NCI-H2227 treated with DMSO at 0.1 percent for 48 hours (cell line): ENCODE measurements at regions not wholly inside any gene's neighbourhood (a gene's known extent, or its start where the extent isn't known, plus 50 kb on each side); places are given as distances from the start of the nearest gene placed in this dataset.

Source experiments
- DNase-seq: peaks from one replicate; lab custom pipeline; 2025; lab: John Stamatoyannopoulos, UW

DNA sequence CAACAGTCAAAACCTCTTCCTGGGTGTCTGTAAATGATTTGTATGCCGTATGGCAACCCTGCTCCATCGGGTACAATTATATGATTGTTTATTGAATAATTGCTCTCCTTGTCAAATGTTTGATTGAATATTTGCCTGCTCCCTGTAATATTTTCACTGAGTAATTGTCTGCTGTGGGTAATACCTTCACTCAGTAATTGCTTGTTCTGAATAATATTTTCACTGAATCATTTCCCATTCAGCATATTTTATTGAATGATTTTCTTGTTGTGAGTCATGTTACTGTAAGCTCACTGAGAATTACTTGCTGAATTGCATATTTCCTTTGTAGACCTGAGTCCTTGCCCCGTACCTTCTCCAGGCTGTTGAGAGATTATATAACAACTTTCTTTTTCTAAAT is 535.2 kb downstream of the METTL4 start:
- no peak for DNase-seq

DNA sequence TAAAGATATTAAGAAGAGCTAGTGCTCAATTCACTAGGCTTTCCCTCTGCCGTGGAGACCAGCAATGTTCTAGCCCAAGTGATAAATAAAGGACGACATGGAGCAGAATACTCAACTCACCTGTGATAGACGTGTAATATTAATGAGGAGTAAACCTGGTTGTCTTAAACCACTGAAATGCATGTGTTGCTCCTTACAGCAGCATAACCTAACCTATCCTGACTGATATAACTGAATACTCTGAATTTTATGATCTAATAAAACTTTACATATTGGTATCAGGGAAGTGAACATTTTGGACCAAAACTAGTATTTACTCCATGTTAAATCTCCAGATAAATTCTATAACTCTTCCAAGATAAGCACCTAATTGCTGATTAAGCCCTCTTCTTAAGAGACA is 531.0 kb downstream of the METTL4 start:
- no peak for DNase-seq

DNA sequence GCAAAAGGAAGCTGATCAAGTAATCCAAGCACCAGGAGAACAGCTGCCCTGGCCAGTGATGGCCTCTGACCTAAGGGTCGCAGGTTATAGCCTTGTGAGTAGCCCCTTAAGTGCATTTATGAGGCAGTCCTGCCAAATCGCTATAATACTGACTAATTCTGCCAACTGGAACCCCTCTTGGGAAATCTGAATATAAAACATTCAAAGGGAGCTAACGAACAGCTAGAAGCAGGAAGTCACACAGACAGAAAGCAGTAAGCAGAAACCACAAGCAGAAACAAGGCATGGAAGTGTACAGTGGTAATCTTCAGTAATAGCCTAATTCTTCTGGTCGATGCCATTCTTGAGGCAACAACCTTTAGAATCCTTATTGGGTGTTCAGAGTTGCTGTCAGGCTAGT is 521.3 kb downstream of the METTL4 start:
- no peak for DNase-seq

DNA sequence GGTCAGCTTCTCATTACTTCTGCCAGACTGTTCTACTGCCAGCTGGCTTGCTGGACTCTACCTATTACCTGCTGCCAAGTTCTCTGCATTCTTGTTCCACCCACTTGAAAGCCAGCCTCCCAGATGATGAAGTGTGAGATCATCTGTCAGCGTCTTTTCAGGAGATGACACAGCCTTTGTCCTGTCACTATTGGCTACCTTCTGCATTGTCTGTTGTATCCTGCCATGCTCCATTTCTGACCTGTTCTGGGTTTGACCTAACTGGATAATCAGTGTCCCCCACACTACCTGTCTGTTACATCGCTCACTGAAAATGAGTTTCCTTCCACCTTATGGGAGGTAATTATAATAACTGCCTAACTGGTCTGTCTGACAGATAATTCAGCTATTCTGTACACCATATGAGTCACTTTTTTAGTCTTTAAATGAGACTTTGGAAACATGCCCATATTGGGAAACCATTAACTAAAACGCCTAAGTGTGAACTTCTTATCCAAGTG is 520.6 kb downstream of the METTL4 start:
- no peak for DNase-seq

DNA sequence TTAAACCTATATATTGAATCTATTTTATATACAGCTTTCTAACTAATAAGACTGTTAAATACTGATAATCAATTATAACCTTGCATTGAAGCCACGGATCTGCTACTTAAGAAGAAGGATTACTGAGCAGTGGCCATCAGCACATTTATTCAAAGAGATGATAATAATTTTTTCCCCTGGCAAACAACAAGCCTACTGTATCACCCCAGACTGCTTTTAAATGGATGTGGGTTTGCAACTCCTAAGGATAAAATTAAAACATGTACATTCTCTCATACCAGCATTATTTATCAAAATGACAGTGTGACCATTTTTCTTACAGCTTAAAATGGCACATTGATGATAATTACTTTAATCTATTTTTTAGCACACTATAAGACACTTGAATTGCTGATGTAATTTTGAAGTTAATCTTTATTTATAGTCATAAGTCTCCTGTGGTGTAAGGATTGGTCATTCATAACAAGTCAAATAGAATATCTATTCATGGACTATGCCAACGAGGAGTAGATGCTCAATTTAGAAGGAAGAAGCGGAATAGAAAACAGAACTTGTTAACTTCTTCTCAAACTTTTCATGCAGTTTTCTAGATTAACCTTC is 517.7 kb downstream of the METTL4 start:
- DNase-seq = no peak

DNA sequence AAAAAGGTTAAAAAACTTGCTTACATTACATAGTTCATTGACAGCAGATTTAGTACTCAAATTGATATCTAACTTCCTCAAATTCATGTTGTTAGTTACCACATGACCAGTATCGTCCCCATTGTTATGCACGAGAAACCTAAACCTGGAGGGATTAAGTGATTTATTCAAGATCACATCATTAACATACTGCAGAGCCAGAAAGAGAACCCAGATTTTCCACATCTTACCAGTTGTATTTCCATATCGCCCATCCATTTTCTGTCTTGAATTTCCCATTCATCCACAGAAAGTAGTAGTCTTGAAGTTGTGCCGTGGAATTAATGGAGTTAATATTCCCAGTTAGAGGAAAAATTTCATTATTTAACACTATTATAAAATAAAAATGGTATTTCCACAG is 512.0 kb downstream of the METTL4 start:
- DNase-seq = no peak

DNA sequence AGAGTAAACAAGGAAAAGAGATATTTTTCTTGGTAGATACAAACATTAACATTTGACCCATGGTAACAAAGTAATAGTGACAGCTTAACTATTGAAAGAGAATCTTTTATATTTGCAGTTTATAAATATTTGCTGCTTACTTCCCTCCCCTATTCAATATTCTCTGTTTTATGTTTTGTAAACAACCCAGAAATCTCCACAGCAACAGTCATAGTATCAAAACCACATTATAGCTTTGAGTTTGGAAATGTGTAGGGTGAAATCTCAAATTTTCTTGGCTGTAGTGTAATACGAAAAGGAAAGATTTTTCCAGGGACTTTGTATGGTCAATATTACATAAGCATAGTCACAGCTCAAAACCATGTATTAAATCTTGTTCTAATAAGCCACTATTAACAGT is 511.2 kb downstream of the METTL4 start:
- no peak for DNase-seq

DNA sequence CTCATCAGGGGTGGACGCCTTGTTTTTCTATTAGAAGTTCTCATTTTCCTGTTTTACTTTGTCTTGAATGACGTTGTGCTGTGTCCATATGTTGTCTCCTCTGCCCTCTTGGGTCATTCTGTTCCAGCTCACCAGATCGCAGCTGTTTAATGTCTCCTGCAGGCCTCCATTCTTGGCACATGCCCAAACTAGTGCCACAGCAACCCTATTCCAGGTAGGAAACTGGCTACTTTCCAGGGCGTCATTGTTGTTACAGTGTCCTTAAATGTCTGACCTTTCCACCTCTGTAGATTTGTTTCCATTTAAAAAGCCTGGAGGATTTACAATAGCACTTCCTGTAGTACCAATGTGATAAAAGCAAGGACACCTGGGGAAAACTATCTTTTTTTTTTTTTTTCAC is 500.7 kb downstream of the METTL4 start:
- DNase-seq = no peak

DNA sequence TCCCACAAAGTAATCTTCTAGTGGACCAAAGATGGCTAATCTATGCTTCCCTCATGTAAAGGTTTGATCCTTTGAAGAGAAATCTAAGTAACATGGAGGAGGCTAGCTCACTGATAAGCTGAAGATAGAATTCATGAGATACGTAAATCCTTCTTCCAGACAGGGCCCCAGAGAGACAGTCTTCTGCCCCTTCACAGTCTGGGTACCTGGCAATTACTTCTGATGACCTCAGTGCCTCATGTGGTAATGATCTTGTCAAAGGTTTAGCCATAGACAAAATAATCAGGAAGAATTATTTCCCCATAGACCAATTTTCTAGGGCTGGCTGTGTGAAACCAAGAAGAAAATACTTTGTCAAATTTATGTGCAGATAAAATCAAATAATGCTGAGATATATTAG is 495.8 kb downstream of the METTL4 start:
- DNase-seq = no peak

DNA sequence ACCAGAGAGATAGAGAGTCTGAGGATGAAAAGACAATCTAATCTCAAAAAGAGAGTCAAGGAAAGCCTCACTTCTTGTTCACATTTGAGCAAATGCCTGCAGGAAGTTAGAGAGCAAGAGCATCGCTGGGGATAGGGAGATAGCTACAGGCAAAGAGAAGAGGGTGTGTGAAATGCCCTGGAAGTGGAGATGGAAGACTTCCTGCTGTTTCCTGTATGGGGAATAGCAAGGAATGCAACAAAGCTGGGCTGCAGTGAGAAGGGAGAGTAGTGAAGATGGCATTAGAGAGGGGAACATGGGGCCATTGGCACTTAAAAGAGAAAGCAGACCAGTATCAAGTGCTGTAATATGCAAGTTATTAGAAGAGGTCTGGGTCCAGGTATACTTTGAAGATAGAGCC is 488.6 kb downstream of the METTL4 start:
- DNase-seq = no peak

DNA sequence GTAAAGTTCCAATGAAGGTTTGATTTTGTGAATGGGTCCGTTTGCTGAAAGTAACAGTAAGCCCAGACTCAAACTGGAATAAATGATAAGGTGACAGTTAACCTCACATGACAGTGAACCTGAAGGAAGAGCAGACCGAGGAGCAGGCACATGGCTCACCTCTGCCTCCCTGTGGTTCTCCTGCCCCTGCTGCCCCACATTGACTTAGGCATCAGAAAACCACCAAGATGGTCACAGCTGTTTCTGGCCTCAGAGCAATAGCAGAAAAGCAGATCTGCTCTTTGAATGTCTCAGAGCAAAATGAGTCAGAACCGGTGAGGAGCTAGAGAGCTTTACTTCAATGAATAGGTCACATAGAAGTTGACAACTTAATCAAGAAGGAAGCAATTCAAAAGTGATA is 487.6 kb downstream of the METTL4 start:
- no peak for DNase-seq

DNA sequence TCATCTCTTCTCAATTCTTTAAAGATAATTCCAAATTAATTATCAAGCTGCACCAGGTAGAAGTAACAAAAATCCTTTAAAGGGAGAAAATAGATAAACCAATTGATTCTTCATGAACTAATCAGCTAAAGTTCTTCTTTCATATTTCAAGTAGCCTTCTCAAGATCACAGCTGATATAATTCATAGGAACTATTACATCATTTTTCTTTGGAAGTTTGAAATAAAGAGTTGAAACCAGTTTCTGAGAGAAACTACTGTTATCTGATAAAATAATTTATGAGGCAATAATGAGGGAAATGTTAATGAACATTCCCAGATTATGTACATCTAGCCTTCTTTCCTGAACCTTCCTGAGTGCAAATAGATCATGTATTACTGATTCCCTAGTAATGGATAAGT is 484.9 kb downstream of the METTL4 start:
- DNase-seq = no peak

DNA sequence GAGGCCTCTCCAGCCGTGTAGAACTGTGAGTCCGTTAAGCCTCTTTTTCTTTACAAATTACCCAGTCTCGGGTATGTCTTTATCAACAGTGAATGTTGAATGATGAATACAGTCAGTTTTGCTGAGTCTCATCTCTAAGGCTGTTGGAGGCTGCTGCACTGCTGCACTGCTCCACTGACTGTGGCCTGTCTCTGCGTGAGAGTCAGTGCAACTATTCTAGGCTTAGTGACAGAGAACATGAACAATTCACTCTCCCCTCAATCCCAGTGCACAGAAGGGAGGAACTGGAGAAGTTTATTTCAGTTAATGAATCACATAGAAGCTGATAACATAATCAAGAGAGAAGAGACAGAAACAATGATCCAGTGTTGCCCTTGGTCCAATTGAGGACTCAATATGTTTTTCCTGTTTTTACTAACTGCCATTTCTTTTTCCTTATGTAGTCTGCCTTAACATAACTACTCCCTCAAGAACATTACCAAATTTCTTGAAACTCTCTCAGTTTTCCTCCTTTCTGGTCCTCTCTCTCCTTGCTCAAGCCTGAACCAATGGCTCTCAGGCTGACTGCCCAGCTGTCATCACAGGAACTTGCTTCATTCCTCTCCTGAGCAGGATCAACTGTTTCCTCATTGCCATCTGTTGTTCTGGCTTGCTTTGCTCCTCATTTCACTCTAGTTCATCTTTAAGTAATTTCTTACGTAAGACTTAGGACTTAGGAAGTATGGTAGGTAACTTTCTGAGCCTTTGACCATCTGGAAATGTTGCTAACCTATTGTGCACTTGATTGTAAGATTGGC is 483.2 kb downstream of the METTL4 start:
- DNase-seq = no peak

DNA sequence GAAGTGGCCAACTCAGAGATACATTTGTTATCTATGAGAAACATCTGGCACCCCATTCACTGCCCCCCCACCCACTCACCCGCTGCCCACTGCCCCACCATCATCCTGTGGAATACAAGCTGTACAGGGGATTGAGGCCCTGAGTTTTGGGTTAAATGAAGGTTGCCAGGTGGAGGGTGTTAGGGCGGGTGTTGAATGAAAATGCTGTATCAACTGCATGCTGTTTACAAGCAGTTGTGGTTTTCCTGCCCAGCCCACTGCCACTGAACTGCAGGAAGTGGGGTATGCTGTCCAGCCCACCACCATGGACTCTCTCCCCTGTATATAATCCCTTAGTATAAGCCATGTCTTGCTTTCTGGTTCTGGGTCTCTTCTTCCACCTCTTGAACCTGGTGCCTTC is 481.9 kb downstream of the METTL4 start:
- DNase-seq = no peak

DNA sequence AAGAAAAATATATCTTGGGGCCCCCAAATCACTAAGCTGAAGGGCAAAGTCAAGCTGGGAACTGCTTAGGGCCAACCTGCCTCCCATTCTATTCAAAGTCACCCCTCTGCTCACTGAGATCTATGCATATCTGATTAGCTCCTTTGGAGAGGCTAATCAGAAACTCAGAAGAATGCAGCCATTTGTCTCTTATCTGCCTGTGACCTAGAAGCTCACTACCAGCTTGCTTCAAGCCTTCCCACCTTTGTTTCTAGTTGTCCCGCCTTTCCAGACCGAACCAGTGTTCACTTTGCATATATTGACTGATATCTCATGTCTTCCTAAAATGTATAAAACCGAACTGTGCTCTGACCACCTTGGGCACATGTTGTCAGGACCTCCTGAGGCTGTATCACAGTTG is 479.4 kb downstream of the METTL4 start:
- DNase-seq = no peak

DNA sequence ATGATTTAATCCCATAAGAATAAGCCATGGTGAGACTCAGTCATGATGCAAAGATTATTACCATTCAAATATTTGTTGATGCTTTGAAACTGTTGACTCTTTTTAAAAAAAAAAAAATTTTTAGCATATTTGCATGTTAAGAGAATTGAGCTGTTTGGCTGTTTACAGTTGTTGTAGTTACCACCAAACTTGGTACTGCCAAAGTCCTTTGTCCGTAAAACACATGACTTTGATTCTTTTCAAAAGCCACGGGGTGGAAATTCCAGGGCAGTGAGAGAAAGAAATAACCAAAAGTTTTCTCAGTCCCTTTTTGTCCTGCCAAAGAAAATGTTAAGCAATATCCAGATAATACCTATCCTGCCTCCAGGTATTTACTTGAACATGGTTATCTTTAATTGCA is 474.8 kb downstream of the METTL4 start:
- no peak for DNase-seq

DNA sequence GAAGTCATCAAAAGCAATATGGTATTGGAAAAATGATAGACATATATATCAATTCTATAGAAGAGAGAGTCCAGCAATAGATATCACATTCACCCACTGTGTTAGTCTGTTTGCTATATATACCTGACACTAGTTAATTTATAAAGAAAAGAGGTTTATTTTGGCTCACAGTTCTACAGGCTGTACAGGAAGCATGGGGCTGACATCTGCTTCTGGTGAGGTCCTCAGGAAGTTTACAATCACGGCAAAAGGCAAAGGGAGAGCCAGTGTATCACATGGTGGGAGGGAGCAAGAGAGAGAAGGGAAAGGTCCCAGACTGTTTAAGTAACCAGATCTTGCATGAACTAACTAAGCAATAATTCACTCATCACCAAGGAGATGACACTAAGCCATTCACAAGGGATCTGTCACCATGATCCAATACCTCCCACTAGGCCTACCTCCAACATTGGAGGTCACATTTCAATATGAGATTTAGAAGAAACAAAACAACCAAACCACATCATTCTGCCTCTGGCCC is 470.6 kb downstream of the METTL4 start:
- DNase-seq = no peak

DNA sequence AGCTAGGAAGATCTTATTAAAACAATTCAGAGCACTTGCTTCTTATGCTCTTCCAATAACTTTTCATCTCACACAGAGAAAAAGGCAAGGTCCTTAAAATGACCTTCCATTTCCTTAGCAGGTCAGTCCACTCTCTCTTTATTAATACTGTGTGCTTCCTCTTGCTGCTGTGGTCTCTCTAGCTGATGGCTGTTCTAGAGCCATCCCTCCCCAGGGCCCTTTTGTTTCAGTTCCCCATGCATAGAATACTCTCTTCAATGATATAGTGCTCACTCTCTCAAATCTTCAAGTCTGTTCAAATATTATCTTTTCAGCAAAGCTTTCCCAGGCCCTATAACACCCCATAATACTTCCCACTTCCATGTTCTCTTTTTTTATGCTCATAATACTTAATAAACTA is 469.3 kb downstream of the METTL4 start:
- DNase-seq = no peak

DNA sequence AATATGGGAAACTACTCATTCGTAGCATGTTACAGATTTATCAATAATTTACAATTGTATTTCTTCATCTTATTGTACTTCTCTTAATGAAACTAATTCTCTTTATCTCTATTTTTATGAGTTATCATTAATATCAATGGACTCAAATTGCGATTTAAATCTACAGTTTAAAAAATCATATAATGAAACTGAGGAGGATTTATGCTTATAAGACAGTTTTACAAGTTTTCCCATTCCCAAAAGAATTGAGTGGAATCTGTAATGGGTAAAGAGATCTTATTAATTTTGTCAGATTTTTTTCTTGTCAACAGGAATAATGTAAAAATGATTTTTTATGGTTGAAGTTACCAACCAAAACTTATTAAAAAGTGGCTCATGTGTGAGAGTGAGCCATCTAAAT is 468.0 kb downstream of the METTL4 start:
- no peak for DNase-seq

DNA sequence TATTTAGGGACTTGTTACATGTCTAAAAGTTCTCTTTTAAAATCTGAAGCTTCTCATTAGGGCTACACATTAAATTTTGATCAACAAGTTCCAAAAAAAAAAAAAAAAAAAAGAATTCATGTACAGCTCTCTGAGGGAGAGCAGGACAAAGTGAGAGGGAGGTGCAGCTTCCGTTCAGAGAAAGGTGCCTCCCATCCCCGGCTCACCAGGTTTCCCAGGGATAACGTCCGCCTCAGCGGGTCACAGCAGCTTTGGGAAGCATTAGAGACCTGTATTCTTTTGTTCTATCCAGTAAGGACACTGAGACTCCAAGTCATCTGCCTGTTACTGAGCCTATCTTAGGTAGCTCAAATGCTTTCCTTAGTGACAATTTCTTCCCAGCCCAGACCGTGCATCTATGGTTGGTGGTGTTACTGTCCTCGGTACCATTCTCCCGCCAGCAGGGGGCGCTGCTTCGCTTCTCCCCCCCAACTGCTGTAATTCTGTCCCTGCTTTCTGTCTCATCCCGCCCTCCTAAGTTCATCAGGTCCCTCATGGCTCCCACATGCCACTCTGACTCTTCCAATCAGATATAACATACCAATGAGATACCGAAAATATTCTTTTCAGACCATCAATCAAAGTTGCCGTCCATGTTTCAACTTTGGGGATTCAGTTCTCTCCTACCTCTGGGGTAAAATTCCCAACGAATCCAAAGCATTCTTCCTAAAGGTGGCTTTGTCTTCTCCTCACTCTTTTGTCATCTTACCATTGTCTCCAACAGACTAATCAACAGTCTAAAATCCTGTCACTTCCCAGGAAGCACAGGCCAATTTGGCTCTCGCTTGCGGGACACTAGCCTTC is 466.5 kb downstream of the METTL4 start:
- no peak for DNase-seq

DNA sequence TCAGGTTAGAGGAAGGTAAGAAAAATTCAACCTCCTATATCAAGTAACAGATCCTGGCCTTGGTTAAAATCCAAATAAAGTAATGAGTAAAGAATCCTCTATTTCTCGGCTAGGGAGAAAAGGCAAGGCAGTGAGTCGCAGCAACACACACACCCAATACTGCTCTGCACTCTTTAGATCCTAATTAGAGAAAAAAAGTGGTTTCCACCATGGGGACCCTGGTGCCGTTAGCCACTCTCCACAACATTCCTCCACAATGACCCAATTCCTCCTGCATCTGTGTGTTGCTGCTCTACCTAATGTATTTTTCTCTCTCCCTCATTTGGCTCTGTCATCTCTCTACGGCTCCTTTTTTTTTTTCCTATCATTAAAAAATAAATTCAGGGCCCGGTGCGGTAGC is 462.7 kb downstream of the METTL4 start:
- no peak for DNase-seq

DNA sequence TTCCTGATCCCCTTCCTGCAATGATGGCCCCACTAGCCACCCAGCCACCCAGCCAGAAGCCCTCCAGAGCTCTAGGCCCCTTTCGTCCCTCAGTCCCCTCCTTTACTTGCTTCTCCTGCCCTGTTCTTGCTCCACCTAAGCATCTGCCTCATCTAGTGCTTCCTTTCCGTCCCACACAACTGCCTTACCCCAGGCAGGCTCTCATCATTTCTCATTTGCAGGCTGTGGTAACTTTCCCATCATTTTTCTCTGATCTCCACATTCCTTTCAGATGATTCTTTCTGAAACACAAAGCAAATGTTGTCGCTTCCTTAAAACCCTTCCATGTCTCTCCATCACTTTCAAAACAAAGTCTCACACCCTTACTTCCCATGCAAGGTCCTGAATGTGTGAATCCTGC is 459.8 kb downstream of the METTL4 start:
- DNase-seq = no peak
